ENCODE measurements at regions not wholly inside any gene's neighbourhood (a gene's known extent, or its start where the extent isn't known, plus 50 kb on each side); places are given as distances from the start of the nearest gene placed in this dataset.
"Not testable (repeated sequence)": the region's sequence is repeated elsewhere in the genome, so short reads cannot be mapped to it uniquely, and the experiment has no call there.

DNA sequence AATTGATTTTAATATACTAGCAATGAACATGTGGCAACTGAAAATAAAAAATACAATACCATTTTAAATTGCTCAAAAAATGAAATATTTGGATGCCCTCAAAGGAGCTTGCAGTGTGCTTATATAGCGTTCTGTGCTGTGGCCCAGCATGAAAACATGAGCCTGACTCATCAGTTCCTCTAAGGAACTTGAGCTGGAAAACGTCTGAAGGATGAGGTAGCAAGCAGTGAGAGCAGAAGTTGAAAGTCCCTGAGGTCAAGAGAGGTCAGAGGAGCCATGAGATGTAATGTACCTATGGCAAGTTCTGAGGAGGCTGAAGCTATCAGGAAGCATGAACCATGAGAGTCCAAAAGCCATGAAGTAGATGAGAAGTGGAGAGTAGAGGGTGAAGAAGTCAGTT, 59.7 kb downstream of the HMGB3 start:
- Histone ChIP-seq H3K9me3 (no peaks in the 10 kb centered on the region), H3K36me3 (no peaks in the 10 kb centered on the region), H3K4me1 (no peaks in the 10 kb centered on the region), H3K27me3 (no peaks in the 10 kb centered on the region), H3K27ac (no peak overlapping the region), H3K4me3 (replicated peaks in 1 of 3) (no peak overlapping the region)
- TF ChIP-seq, protein P1, sequence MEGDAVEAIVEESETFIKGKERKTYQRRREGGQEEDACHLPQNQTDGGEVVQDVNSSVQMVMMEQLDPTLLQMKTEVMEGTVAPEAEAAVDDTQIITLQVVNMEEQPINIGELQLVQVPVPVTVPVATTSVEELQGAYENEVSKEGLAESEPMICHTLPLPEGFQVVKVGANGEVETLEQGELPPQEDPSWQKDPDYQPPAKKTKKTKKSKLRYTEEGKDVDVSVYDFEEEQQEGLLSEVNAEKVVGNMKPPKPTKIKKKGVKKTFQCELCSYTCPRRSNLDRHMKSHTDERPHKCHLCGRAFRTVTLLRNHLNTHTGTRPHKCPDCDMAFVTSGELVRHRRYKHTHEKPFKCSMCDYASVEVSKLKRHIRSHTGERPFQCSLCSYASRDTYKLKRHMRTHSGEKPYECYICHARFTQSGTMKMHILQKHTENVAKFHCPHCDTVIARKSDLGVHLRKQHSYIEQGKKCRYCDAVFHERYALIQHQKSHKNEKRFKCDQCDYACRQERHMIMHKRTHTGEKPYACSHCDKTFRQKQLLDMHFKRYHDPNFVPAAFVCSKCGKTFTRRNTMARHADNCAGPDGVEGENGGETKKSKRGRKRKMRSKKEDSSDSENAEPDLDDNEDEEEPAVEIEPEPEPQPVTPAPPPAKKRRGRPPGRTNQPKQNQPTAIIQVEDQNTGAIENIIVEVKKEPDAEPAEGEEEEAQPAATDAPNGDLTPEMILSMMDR (IDR thresholded peaks at IDR 0.05), result no peak
- no peak for TF ChIP-seq POLR2A (IDR thresholded peaks at IDR 0.05)
- intact Hi-C loops (cut with DNase I), result no loop called here
- DNase-seq, result no peak
- WGBS, 2 donors, result 50 to 63% methylated on average over 2 of the region's 2 CpGs

DNA sequence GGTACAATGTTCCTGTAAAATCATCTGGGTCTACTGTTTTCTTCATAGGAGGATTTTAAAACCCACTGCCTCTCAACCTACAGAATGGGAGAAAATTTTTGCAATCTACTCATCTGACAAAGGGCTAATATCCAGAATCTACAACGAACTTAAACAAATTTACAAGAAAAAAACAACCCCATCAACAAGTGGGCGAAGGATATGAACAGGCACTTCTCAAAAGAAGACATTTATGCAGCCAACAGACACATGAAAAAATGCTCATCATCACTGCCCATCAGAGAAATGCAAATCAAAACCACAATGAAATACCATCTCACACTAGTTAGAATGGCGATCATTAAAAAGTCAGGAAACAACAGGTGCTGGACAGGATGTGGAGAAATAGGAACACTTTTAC, 83.2 kb downstream of the HMGB3 start:
- 90 to 98% methylated on average over 2 to 3 of the region's 3 CpGs for WGBS, 2 donors
- H3K9me3 ChIP-seq; H3K4me3 ChIP-seq (replicated peaks in 1 of 3); DNase-seq; H3K4me1 ChIP-seq; H3K27ac ChIP-seq; H3K27me3 ChIP-seq; H3K36me3 ChIP-seq; intact Hi-C loops (cut with DNase I): not testable (repeated sequence)

DNA sequence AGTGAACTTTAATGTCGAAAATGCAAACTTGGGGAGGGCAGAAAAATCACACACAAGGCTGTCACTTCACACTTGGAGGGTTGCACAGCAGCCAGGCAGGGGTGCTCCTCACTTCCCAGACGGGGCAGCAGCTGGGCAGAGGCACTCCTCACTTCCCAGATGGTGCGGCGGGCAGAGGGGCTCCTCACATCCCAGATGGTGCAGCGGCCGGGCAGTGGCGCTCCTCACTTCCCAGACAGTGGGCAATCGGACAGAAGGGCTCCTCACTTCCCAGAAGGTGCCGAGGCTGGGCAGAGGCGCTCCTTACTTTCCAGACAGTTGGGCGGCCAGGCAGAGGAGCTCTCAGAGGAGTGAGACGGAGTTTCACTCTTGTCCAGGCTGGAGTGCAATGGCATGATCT, 90.6 kb downstream of the HMGB3 start:
- no peaks in the 10 kb centered on the region for H3K36me3 ChIP-seq
- intact Hi-C loops (cut with DNase I), result no loop called here
- no peaks in the 10 kb centered on the region for H3K9me3 ChIP-seq
- no peak for DNase-seq
- H3K27ac ChIP-seq, result no peak overlapping the region
- no peak for TF ChIP-seq POLR2A (IDR thresholded peaks at IDR 0.05)
- TF ChIP-seq, protein P1 (IDR thresholded peaks at IDR 0.05), result no peak
- no peaks in the 10 kb centered on the region for H3K4me1 ChIP-seq
- H3K4me3 ChIP-seq (replicated peaks in 1 of 3), result no peak overlapping the region
- 94 to 100% methylated on average over 1 to 5 of the region's 12 CpGs for WGBS, 2 donors
- H3K27me3 ChIP-seq, result no peaks in the 10 kb centered on the region

DNA sequence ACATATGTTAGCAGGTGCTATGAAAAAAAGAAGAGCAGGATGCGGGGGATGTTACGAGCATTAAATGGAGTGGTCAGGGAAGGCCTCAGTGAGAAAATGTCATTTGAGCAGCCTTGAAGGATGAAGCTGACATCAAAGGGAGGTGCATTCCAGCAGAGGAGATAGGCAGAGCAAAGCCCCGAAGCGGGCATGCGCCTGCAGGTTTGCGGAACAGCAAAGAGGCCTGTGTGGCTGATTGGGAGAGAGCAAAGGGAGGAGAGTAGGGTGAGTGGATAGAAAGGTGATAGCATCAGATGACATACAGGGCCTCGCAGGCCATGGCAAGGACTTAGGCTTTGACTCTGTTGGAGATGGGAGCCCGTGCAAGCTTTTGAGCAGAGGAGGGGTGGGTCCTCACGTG, 95.4 kb upstream of the GPR50 start:
- no peak for DNase-seq
- Histone ChIP-seq H3K4me1 (no peaks in the 10 kb centered on the region), H3K27ac (no peak overlapping the region), H3K36me3 (no peaks in the 10 kb centered on the region), H3K27me3 (no peaks in the 10 kb centered on the region), H3K4me3 (replicated peaks in 1 of 3) (no peak overlapping the region), H3K9me3 (no peaks in the 10 kb centered on the region)
- no peak for TF ChIP-seq POLR2A (IDR thresholded peaks at IDR 0.05)
- WGBS, 2 donors, result 92 to 94% methylated on average over 9 of the region's 9 CpGs
- intact Hi-C loops (cut with DNase I), result loop anchor here (5.0 kb wide), 1 partner anchor 309 kb away; no protein-coding TSS in a partner anchor

DNA sequence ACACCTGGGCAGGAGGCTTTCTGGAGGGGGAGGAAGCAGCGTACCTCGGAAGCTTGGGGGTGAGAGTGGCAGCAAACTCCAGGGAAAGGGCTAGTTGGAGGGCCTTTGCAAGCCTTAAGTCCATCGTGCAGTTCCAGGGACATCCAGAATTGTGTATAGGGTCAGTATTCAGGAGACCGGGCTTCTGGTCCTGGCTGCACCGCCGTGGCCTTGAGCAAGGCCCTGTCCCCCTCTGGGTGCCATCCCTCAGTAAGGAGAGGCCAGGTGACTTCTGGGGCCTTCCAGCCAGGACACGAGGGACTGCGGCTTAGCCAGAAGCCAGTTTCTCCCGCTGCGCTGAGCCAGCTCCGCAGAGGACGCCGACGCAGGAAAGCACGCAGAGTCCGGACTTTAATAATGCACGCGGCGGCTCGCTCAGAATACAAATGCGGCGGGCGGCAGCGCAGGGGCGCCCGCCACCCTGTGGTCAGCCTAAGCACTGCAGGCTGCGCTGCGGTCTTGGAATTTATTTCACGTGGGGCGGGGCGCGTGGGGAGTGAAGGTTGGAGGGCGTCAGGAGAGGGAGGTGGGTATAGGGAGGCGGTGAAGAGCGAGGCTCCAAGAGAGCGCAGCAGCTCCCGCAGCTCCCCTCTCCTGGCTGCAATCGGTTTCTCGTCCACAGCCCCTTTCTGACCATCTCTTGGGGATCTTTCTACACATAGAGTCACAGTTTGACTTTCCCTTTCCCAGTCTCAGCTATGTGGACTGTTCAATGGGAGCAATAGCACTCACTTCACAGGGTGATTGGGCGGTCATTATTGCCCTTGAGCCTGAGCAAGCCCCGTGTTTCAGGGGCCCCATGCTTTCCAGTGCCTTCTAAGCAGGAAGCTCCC, 94.1 kb upstream of the GPR50 start:
- no peak for TF ChIP-seq POLR2A (IDR thresholded peaks at IDR 0.05)
- TF ChIP-seq, protein P1 (IDR thresholded peaks at IDR 0.05), result peak; percentile 71 to 93 (median 82)
- Histone ChIP-seq H3K4me3 (replicated peaks in 1 of 3) (no peak overlapping the region), H3K27me3 (no peaks in the 10 kb centered on the region), H3K9me3 (no peaks in the 10 kb centered on the region), H3K36me3 (no peaks in the 10 kb centered on the region), H3K4me1 (no peaks in the 10 kb centered on the region), H3K27ac (no peak overlapping the region)
- peak; percentile 54 to 60 for DNase-seq
- intact Hi-C loops (cut with DNase I), result loop anchor here (5.0 kb wide), 1 partner anchor 310 kb away; no protein-coding TSS in a partner anchor
- WGBS, 2 donors, result 12 to 13% methylated on average over 5 to 8 of the region's 41 CpGs

DNA sequence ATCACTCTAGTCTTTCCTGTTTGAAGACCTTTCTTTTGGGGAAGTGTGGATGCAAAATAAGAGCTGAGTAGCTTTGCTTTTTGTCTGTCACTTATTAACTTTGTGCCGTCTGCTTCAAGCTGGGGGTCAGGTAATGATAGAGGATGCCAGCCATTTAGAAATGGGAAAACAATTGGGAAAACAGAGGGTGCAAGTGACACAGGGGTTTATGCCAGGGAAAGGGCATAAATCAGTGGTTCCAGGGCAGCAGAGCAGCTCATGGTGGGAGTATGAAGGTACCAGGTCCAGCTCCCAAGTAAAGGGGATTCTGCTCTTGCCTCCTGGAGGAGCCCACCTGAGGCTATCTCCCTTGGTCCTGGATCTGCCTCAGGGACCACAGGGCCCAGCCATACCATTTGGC, 91.9 kb upstream of the GPR50 start:
- WGBS, 2 donors, result 83 to 85% methylated on average over 1 of the region's 1 CpG
- Histone ChIP-seq H3K9me3 (no peaks in the 10 kb centered on the region), H3K27me3 (no peaks in the 10 kb centered on the region), H3K27ac (no peak overlapping the region), H3K4me3 (replicated peaks in 1 of 3) (no peak overlapping the region), H3K4me1 (no peaks in the 10 kb centered on the region), H3K36me3 (no peaks in the 10 kb centered on the region)
- intact Hi-C loops (cut with DNase I), result loop anchor here (5.0 kb wide), 1 partner anchor 312 kb away; no protein-coding TSS in a partner anchor
- TF ChIP-seq, protein P1 (IDR thresholded peaks at IDR 0.05), result no peak
- no peak for TF ChIP-seq POLR2A (IDR thresholded peaks at IDR 0.05)
- no peak for DNase-seq
